ENCODE measurements at regions not wholly inside any gene's neighbourhood (a gene's known extent, or its start where the extent isn't known, plus 50 kb on each side); places are given as distances from the start of the nearest gene placed in this dataset.
A peak's percentile ranks its signal among the peaks of the same experiment; 100 is the strongest.

- DNase-seq: peak; percentile 3
Observed at GRCh38 chr5:37900692-37901091, 60.9 kb upstream of the GDNF start.

DNA sequence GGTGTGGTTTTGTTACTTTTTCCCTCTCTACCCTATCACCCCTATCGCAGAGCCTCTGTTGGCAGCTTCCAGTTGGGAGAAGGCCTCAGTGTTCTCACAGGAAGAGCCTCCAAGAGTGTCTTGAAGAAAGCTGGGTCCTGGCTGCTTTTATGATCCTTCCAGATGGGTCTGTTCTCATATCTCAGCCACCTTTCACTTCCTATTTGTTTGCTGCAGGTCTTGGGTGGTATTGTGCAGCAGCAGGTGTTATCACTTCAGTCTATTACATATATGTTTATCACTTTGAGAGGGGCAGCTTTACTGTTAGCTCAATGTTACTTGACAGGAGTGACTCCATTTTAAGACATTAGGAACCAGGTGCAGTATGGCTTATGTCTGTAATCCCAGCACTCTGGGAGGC lies 59.2 kb upstream of the GDNF start:
- no peak for DNase-seq

GRCh38 chr5:37896159-37896558 lies 56.3 kb upstream of the GDNF start:
- no peak for DNase-seq

- DNase-seq: no peak
Observed at GRCh38 chr5:37893434-37894134, 53.7 kb upstream of the GDNF start.

- no peak for DNase-seq
Observed at GRCh38 chr5:37892586-37892985, 52.7 kb upstream of the GDNF start.

DNA sequence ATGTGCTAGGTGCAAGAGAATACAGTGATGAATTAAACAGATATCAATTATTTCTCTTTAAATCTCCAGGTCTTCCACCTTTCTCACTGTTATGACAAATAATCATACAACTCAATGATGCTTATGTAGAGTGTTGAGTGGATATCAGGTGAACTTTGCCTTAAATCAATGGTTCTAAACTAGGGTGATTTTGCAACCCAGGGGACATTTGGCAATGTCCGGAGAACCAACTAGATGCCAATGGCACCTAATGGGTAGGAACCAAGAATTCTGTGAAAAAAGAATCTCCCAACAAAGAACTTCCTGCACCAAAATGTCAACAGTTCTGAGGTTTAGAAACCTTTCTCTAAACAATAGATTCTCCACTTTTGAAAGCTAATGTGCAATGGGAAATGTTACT lies 52.0 kb upstream of the GDNF start:
- DNase-seq: no peak

DNA sequence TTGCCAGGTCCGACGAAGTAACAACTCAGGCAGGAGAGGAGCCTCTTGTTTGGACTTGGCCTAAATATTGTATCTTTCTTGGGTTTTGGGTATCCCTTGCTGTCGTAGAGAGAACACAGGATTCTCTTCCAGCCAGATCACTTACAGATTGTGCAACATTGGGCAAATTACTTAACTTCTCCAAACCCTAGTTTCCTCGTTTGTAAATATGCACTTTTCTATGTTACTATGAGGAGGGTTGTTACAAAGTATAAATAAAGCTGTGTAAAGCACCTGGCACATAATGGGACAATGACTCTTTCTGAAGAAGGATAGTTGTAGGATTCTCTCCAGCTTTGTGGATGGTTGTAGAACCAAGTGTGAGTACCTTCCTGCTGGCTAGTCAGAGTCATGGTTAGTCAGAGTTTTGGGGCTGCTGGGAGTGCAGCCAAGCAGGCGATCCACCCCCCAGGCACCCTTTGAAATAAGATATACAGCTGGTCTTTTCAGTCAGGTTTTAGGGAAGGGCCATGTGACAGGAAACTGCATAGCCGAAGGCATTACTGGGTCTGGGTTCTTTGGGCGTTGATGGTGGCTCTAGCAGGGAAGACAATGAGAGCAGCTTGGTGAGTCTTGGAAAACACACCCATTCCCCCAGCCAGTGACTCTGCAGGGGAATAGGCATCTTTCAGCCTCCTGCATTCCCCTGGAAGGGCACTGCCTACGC lies 49.9 kb upstream of the GDNF start:
- no peak for DNase-seq
